ENCODE measurements at regions not wholly inside any gene's neighbourhood (a gene's known extent, or its start where the extent isn't known, plus 50 kb on each side); places are given as distances from the start of the nearest gene placed in this dataset.
"Not testable (repeated sequence)": the region's sequence is repeated elsewhere in the genome, so short reads cannot be mapped to it uniquely, and the experiment has no call there.

DNA sequence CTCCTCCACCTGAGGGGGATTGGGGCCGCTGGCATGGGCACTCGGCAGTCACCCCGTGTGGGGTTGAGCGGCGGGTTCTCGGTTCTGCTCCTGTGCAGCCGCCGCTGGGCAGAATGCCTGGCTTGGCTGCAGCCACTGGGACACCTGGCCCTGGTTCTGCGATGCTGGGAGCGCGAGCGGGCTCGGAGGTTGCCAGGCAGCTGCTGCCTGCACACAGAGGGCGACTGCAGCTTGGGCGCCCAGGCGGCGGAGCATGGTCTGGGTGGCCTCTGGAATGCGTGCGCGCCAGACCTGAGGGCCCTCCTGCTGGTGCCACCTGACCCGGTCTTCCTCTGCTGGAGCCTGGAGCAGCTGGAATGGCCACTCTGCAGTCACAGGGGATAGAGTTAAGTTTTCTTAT is 85.1 kb upstream of the CCDC180 start:
- TF ChIP-seq, protein P1, sequence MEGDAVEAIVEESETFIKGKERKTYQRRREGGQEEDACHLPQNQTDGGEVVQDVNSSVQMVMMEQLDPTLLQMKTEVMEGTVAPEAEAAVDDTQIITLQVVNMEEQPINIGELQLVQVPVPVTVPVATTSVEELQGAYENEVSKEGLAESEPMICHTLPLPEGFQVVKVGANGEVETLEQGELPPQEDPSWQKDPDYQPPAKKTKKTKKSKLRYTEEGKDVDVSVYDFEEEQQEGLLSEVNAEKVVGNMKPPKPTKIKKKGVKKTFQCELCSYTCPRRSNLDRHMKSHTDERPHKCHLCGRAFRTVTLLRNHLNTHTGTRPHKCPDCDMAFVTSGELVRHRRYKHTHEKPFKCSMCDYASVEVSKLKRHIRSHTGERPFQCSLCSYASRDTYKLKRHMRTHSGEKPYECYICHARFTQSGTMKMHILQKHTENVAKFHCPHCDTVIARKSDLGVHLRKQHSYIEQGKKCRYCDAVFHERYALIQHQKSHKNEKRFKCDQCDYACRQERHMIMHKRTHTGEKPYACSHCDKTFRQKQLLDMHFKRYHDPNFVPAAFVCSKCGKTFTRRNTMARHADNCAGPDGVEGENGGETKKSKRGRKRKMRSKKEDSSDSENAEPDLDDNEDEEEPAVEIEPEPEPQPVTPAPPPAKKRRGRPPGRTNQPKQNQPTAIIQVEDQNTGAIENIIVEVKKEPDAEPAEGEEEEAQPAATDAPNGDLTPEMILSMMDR (IDR thresholded peaks at IDR 0.05): not testable (repeated sequence)
- not testable (repeated sequence) for TF ChIP-seq MAFK (IDR thresholded peaks at IDR 0.05; ENCODE audit: partially characterized antibody); CEBPB (IDR thresholded peaks at IDR 0.05); POLR2A (IDR thresholded peaks at IDR 0.05; ENCODE audit: low read length)
- TF ChIP-seq, protein P2, sequence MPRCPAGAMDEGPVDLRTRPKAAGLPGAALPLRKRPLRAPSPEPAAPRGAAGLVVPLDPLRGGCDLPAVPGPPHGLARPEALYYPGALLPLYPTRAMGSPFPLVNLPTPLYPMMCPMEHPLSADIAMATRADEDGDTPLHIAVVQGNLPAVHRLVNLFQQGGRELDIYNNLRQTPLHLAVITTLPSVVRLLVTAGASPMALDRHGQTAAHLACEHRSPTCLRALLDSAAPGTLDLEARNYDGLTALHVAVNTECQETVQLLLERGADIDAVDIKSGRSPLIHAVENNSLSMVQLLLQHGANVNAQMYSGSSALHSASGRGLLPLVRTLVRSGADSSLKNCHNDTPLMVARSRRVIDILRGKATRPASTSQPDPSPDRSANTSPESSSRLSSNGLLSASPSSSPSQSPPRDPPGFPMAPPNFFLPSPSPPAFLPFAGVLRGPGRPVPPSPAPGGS (IDR thresholded peaks at IDR 0.05): not testable (repeated sequence)
